ENCODE measurements at regions not wholly inside any gene's neighbourhood (a gene's known extent, or its start where the extent isn't known, plus 50 kb on each side); places are given as distances from the start of the nearest gene placed in this dataset.

DNA sequence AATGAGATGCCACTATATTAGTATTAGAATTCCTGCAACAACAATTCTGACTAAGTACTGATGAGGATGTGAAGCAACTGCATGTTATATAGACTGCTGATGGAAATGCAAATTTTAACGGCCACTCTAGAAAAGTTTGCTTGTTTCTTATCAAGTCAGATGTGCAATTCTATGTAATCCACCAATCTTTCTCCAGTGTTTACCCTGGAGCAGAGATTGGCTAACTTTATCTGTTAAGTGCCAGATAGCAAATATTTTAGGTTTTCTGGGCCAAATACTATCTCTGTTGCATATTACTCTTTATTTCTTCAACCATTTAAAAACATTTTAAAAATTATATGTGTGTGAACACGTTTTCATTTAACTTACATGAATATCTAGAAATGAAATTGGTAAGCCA is 586.9 kb downstream of the FAM181B start:
- ATAC-seq: no peak
- Mint-ChIP-seq H3K27ac (no peak overlapping the region), H3K9me3 (peaks cover 0 to 2% (median 0%) of the 10 kb centered on the region in 9 donors), H3K36me3 (no peaks in the 10 kb centered on the region), H3K27me3 (peaks cover 0 to 3% (median 0%) of the 10 kb centered on the region in 5 donors), H3K4me3 (no peak overlapping the region), H3K4me1 (no peaks in the 10 kb centered on the region)
- DNase-seq: no peak
- POLR2A ChIA-PET: no interaction called here

DNA sequence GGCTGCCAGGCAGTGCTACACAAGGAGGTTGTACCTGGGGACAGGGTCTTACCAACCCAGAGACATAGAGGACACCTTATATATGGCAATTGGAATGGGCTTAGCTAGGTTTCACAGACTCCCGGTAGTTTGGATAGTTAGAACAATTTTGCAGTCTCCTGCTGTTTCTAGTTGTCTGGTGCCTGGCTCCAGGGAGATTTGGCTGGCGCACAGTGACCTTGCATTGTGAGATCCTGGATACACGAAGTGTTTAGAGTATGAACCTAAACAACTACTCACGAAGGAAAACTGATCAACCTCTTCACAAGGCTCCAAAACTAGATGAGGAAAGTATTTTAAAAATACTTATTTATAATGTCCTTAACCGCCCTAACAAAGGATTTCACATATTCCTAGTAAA is 614.7 kb downstream of the FAM181B start:
- Mint-ChIP-seq H3K4me1 (no peaks in the 10 kb centered on the region), H3K27me3 (peaks cover 1 to 22% (median 6%) of the 10 kb centered on the region in 5 donors), H3K4me3 (no peak overlapping the region), H3K27ac (no peak overlapping the region), H3K9me3 (peaks cover 0 to 3% (median 0%) of the 10 kb centered on the region in 9 donors), H3K36me3 (no peaks in the 10 kb centered on the region)
- DNase-seq (no peak), ATAC-seq (no peak)
- POLR2A ChIA-PET: no interaction called here

DNA sequence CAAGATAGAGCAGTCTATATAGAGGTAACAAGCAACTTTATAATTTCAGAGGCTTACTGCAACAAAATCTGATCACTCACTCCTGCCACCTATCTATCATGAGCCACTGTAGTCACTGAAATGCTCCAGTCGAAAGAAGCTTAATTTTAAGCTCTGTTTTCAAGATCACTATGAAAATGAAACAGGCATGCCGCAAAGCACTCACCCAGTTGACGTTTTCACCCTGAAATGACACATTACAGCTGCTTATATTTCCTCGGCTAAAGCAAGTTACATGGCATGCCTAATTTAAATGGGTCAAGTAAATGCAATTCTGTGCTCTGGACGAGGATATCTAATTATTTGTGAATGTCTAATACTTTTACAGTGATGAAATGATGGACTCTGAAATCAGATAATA is 616.3 kb downstream of the FAM181B start:
- Mint-ChIP-seq H3K36me3 (no peaks in the 10 kb centered on the region), H3K27ac (no peak overlapping the region), H3K27me3 (peaks cover 1 to 22% (median 6%) of the 10 kb centered on the region in 5 donors), H3K4me1 (no peaks in the 10 kb centered on the region), H3K9me3 (peaks cover 0 to 3% (median 0%) of the 10 kb centered on the region in 9 donors), H3K4me3 (no peak overlapping the region)
- DNase-seq: no peak
- no peak for ATAC-seq
- POLR2A ChIA-PET: no interaction called here

DNA sequence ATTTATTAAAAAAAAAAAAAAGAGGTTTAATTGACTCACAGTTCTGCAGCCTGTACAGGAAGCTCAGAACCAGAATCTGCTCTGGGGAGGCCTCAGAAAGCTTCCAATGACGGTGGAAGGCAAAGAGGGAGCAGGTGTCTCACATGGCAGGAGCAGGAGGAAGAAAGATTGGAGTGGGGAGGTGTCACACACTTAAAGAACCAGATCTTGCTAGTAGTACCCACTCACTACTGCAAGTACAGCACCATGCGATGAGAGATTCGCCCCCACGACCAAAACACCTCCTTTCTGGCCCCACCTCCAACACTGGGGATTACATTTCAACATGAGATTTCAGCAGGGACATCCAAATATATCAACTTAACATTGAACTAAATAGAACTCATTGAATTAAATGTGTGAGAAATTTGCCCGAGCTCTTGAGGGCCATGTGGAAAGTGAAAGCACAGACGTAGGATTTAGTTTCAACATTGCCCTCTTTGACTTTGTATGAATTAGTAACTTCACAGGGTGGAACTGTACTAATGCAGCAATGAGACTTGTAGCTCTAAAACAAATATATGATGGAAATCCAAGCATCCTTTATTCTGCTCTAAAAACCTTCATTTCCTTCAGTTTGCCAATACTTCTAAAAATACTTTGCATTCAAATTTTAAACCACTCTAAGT is 628.2 kb downstream of the FAM181B start:
- peaks cover 0 to 6% (median 0%) of the 10 kb centered on the region in 9 donors for H3K9me3 Mint-ChIP-seq
- POLR2A ChIA-PET: no interaction called here
- H3K36me3 Mint-ChIP-seq: no peaks in the 10 kb centered on the region
- no peaks in the 10 kb centered on the region for H3K27me3 Mint-ChIP-seq
- H3K4me1 Mint-ChIP-seq: no peaks in the 10 kb centered on the region
- no peak overlapping the region for H3K4me3 Mint-ChIP-seq
- no peak for DNase-seq
- H3K27ac Mint-ChIP-seq: no peak overlapping the region
- no peak for ATAC-seq

DNA sequence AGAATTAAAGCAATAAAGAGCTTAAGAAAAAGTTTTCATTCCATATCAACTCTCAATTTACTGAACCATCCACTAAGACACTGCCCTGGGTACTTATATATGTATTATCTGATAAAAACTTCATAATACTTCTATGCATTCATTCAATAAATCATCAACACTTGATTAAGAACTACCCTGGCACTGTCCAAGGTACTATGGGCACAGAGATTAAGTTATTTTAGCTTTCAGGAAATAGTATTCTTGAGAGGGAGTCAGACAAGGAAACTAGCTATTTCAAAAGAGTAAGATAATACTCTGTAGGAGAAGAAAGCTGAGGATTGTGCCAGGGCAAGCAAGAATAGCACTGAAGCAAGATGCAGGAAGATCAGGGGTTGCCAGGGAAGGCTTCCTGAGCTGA is 640.8 kb downstream of the FAM181B start:
- H3K27ac Mint-ChIP-seq: no peak overlapping the region
- POLR2A ChIA-PET: no interaction called here
- H3K4me1 Mint-ChIP-seq: no peaks in the 10 kb centered on the region
- peaks cover 0 to 2% (median 0%) of the 10 kb centered on the region in 9 donors for H3K9me3 Mint-ChIP-seq
- H3K4me3 Mint-ChIP-seq: no peak overlapping the region
- no peak for DNase-seq
- no peak for ATAC-seq
- peaks cover 0 to 3% (median 0%) of the 10 kb centered on the region in 5 donors for H3K27me3 Mint-ChIP-seq
- no peaks in the 10 kb centered on the region for H3K36me3 Mint-ChIP-seq

DNA sequence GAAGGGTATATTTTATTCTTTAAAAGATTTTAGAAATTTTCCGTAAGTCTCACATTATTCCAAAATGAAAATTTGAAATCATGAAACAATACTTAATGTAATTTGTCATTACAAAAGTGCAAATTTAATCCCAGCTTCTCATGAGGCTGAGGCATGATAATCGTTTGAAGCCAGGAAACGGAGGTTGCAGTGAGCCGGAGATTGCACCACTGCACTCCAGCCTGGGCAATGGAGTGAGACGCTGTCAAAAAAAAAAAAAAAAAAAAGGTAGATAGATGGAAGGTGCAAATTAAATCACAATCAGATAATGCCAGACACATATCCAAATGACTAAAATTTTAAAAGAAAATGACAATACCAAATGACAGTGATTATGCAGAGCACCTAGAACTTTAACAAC is 644.2 kb downstream of the FAM181B start:
- H3K4me1 Mint-ChIP-seq: no peaks in the 10 kb centered on the region
- H3K4me3 Mint-ChIP-seq: no peak overlapping the region
- POLR2A ChIA-PET: interaction anchor here (0.6 kb wide), 1 partner anchor 154 kb away, joined by 4 read pairs; no protein-coding TSS in a partner anchor
- H3K36me3 Mint-ChIP-seq: no peaks in the 10 kb centered on the region
- DNase-seq: no peak
- no peak for ATAC-seq
- no peak overlapping the region for H3K27ac Mint-ChIP-seq
- H3K27me3 Mint-ChIP-seq: peaks cover 0 to 3% (median 0%) of the 10 kb centered on the region in 5 donors
- H3K9me3 Mint-ChIP-seq: no peaks in the 10 kb centered on the region

DNA sequence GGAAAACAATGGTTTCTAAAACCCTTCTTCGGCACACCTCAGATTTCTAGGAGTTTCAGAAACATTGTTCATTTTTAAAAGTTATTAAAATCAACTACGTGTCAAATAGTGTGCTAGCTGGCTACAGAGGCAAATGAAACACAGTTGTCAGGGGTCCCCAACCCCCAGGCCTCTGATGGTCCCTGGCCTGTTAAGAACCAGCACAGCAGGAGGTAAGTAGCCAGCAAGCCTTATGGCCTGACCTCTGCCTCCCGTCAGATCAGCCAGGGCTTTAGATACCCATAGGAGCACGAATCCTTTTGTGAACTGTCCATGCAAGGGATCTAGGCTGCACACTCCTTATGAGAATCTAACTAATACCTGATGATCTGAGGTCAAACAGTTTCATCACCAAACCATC is 648.2 kb downstream of the FAM181B start:
- Mint-ChIP-seq H3K9me3 (no peaks in the 10 kb centered on the region), H3K36me3 (no peaks in the 10 kb centered on the region), H3K4me1 (no peaks in the 10 kb centered on the region), H3K27me3 (peaks cover 0 to 11% (median 3%) of the 10 kb centered on the region in 5 donors), H3K27ac (no peak overlapping the region), H3K4me3 (no peak overlapping the region)
- ATAC-seq: no peak
- DNase-seq: no peak
- POLR2A ChIA-PET: no interaction called here

DNA sequence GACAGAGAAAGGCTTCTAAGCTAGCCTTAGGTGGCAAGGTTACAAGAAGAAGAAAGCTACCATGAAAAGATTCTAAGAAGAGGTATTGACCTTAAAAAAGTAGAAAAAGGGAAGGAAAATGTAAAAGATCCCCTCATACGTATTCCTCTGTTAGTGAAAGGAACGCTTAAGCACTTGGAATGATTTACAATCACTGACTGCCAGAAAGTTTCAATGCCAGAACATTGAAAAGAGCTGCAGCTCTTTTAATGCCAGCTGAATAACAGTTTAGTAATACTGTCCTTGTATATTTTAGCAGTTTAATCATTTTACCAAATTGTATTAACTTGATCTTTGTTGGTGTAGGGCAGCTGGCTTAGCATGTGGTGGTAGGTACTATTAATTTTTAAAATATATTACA is 650.7 kb downstream of the FAM181B start:
- Mint-ChIP-seq H3K27ac (no peak overlapping the region), H3K9me3 (no peaks in the 10 kb centered on the region), H3K36me3 (no peaks in the 10 kb centered on the region), H3K4me1 (no peaks in the 10 kb centered on the region), H3K27me3 (peaks cover 0 to 11% (median 3%) of the 10 kb centered on the region in 5 donors), H3K4me3 (no peak overlapping the region)
- POLR2A ChIA-PET: no interaction called here
- DNase-seq: no peak
- ATAC-seq: no peak

DNA sequence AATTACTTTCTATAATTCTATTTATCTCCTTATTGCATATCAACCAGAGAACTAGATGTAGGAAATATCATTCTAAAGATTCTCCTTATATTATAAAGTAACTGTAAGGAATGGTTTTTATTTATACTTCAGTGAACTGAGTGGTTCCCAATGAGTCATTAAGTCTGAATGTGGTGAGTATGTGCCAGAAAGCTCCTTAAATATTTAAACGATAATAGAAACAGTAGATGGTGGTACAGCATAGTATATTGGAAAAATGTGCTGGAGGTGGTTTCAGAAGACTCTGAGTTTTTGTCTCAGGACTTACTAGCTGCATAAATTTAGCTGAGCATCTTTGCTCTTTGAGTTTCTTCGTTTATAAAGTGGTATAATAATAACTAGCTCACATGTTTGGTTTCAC is 653.5 kb downstream of the FAM181B start:
- peaks cover 2 to 19% (median 3%) of the 10 kb centered on the region in 5 donors for H3K27me3 Mint-ChIP-seq
- no peak for ATAC-seq

DNA sequence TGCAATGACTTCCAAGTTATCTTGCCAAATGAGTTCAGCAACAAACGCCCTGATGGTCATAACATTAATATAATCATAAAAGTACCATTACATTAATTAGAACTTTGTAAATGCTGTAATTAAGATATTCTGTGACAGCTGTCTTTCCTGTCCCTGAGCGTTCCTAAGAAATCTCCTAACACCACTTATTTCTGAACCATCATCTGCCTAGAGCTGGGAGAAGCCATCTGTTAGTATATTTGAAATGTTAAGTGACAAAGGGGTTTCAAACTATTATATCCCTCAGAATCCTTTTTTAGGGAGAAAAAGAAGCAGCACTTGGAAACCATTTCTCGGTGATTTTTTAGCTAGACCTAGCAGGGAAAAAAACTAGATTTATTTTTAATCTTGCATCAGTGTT is 657.5 kb downstream of the FAM181B start:
- POLR2A ChIA-PET: no interaction called here
- H3K27ac Mint-ChIP-seq: no peak overlapping the region
- H3K27me3 Mint-ChIP-seq: peaks cover 0 to 8% (median 3%) of the 10 kb centered on the region in 5 donors

More for the DNA sequence above, 653.5 kb downstream of the FAM181B start:
- Mint-ChIP-seq H3K36me3 (no peaks in the 10 kb centered on the region), H3K4me1 (no peaks in the 10 kb centered on the region), H3K4me3 (no peak overlapping the region), H3K9me3 (no peaks in the 10 kb centered on the region), H3K27ac (no peak overlapping the region)
- POLR2A ChIA-PET: no interaction called here
- no peak for DNase-seq

DNA sequence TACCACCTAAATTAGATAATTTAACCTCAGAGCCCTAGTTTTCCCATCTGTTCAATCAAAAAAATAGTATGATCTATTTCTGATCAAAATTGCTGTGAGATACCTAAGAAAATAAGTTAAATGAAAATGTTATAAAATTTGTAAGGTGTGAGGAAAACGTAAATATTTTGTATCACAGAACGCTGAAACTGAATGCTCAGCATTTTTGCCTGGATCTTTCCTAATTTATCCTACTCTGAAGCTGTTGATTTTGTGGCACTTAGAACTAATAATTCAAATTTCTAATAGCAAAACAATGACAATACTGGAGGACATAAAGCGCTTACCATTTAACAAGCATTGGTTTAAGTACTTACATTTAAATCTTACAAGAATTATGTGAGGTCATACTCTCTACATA is 674.2 kb downstream of the FAM181B start:
- no peaks in the 10 kb centered on the region for H3K27me3 Mint-ChIP-seq
- DNase-seq: no peak
- no peaks in the 10 kb centered on the region for H3K36me3 Mint-ChIP-seq
- H3K4me1 Mint-ChIP-seq: no peaks in the 10 kb centered on the region
- POLR2A ChIA-PET: no interaction called here
- no peak overlapping the region for H3K27ac Mint-ChIP-seq
- H3K9me3 Mint-ChIP-seq: no peaks in the 10 kb centered on the region
- no peak for ATAC-seq
- no peak overlapping the region for H3K4me3 Mint-ChIP-seq

More for the DNA sequence above, 657.5 kb downstream of the FAM181B start:
- DNase-seq: no peak
- no peak for ATAC-seq
- H3K9me3 Mint-ChIP-seq: no peaks in the 10 kb centered on the region
- H3K4me1 Mint-ChIP-seq: no peaks in the 10 kb centered on the region
- no peaks in the 10 kb centered on the region for H3K36me3 Mint-ChIP-seq
- no peak overlapping the region for H3K4me3 Mint-ChIP-seq

DNA sequence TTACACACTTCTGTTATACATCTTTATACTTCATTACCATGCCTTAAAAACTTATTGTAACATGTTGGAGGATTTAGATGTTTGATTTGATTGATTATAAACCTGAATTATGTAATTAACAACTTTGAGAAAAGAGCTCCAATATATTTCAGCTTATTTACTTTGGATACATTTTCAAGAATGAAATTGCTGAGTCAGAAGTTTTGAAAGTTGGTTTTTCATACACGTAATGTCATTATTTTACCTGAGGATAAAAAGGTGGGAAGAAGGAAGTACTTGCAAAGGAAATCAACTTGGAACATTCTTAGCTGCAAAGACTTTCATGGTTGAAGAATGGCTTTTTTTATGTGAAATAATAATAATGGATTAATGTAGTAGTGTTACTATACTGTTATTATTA is 677.2 kb downstream of the FAM181B start:
- DNase-seq: no peak
- POLR2A ChIA-PET: no interaction called here
- Mint-ChIP-seq H3K4me3 (no peak overlapping the region), H3K9me3 (no peaks in the 10 kb centered on the region), H3K27ac (no peak overlapping the region), H3K4me1 (no peaks in the 10 kb centered on the region), H3K27me3 (no peaks in the 10 kb centered on the region), H3K36me3 (no peaks in the 10 kb centered on the region)
- no peak for ATAC-seq

DNA sequence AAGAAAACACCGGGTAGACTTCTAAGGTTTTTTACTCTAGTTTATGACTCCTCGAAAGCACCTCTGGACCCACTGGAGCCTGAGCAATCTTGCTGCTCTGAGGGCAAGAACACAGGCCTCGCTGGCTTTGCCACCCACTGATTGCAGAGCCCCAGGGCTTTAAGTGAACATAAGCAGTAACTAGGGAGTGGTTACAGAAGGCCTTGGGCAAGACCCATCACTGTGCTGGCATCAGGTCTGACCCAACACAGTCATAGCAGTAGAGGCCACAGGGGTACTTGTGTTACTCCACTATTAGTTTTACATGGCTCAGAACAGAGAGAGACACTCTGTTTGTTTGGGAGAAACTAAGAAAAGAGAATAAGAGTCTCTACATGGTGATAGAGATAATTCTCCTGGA is 684.5 kb downstream of the FAM181B start:
- ATAC-seq: no peak
- POLR2A ChIA-PET: no interaction called here
- H3K36me3 Mint-ChIP-seq: peaks cover 0 to 15% (median 0%) of the 10 kb centered on the region in 3 donors
- H3K9me3 Mint-ChIP-seq: peaks cover 0 to 16% (median 2%) of the 10 kb centered on the region in 9 donors
- H3K27ac Mint-ChIP-seq: no peak overlapping the region
- H3K4me1 Mint-ChIP-seq: no peaks in the 10 kb centered on the region
- H3K4me3 Mint-ChIP-seq: no peak overlapping the region
- H3K27me3 Mint-ChIP-seq: peaks cover 0 to 17% (median 2%) of the 10 kb centered on the region in 5 donors
- DNase-seq: no peak

DNA sequence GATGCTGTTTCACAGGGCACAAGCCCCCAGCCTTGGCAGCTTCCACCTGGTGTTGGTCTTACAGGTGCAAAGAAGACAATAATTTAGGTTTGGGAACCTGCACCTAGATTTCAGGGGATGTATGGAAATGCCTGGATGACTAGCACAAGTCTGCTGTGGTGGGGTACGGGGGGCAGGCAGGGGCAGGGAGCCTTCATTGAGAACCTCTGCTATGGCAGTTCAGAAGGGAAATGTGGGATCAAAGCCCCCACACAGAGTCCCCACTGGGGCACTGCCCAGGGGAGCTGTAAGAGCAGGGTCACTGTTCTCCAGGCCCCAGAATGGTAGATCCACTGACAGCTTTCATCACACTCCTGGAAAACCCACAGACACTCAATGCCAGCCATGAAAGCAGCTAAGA is 686.5 kb downstream of the FAM181B start:
- DNase-seq: no peak
- Mint-ChIP-seq H3K4me3 (no peak overlapping the region), H3K27ac (no peak overlapping the region), H3K9me3 (peaks cover 0 to 16% (median 2%) of the 10 kb centered on the region in 9 donors), H3K27me3 (peaks cover 0 to 17% (median 2%) of the 10 kb centered on the region in 5 donors), H3K36me3 (peaks cover 0 to 15% (median 0%) of the 10 kb centered on the region in 3 donors), H3K4me1 (no peaks in the 10 kb centered on the region)
- POLR2A ChIA-PET: no interaction called here
- ATAC-seq: no peak
